GM21526 (cell line): ENCODE measurements at regions not wholly inside any gene's neighbourhood (a gene's known extent, or its start where the extent isn't known, plus 50 kb on each side); places are given as distances from the start of the nearest gene placed in this dataset.

Experiments used
- ATAC-seq: cut with Tn5 transposase; IDR thresholded peaks from one replicate; pipeline ENCODE4 v1.9.1; 2021; ENCODE audit warnings: moderate library complexity; ENCODE audit not compliant: unreplicated experiment, low FRiP score

DNA sequence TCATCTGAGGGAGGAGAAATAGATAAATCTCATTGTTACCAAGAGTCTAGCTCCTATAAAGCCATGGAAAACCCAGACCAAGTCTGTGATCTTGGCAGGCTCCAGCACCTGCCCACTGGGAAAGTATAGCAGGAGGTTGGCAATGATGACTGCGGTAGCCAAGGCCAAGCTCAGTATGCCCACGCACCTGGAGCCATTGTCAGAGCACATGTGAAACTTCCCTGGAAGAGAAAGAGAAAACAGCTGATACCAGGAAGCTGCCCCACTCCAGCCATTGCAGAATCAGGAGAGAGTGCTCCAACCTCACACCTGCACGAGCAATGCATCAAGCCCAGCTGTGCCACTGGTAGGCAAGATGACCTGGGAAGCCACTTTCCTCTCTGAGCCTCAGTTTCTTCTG is 62.2 kb upstream of the HEPHL1 start:
- ATAC-seq = no peak

DNA sequence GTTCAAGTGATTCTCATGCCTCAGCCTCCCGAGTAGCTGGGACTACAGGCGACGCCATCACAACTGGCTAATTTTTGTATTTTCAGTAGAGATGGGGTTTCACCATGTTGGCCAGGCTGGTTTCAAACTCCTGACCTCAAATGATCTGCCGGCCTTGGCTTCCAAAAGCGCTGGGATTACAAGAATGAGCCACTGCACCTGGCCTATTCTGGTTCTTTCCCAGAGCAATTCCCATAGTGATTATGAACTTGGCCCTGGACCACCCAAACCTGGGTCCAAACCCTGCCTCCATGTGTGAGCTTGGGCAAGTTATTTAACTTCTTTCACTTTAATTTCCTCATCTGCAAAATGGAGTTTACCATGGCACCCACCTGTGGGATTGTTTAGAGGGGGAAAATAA is 61.5 kb upstream of the HEPHL1 start:
- no peak for ATAC-seq

DNA sequence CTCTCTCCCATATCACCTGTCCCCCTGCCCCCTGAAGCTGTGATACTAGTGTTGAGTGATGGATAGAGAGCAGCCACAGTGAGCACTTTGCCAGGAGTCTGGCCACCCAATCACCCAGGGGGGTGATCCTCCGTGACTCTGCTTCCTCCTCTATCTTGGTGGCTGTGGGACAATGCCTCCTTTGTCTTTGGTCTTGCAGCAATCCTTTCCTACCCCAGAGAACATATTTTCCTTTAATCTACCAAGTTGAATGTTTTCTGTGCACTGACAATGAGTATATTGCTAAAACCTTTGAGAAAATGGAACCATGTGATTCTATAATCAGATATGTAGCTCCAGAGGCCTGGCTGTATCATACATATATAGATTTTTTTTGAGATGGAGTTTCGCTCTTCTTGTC is 58.1 kb upstream of the HEPHL1 start:
- ATAC-seq = no peak

DNA sequence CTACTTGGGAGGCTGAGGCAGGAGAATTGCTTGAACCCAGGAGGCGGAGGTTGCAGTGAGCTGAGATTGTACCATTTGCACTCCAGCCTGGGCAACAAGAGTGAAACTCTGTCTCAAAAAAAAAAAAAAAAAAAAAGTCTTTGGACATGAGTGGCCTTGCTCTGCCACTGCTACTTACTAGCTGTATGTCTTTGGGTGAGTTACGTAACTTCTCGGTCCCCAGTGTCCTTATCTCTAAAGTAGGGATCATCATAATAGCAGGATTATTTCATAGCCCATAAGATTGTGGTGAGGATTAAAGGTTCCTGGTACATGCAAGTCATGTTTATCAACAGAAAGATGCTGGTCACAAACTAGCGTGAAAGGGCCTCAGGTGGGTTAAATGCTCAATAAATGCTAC is 53.9 kb upstream of the HEPHL1 start:
- ATAC-seq = no peak

DNA sequence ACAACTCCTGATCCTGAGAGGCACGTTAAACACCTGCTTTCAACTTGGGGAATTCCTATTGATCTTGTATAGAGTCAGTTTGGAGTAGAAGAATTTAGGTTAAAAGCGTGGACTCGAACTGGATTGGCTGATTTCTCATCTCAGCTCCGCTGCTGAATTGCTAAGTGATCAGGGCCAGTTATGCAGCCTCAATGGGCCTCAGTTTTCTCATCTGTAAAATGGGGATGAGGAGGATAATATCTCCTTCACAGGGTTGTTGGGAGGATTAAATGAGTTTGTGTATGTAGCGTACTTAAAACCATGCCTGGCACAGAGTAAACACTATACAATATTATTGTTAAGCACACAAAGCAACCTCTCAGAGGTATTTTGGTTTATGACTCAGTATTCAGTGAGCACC is 53.2 kb upstream of the HEPHL1 start:
- no peak for ATAC-seq

DNA sequence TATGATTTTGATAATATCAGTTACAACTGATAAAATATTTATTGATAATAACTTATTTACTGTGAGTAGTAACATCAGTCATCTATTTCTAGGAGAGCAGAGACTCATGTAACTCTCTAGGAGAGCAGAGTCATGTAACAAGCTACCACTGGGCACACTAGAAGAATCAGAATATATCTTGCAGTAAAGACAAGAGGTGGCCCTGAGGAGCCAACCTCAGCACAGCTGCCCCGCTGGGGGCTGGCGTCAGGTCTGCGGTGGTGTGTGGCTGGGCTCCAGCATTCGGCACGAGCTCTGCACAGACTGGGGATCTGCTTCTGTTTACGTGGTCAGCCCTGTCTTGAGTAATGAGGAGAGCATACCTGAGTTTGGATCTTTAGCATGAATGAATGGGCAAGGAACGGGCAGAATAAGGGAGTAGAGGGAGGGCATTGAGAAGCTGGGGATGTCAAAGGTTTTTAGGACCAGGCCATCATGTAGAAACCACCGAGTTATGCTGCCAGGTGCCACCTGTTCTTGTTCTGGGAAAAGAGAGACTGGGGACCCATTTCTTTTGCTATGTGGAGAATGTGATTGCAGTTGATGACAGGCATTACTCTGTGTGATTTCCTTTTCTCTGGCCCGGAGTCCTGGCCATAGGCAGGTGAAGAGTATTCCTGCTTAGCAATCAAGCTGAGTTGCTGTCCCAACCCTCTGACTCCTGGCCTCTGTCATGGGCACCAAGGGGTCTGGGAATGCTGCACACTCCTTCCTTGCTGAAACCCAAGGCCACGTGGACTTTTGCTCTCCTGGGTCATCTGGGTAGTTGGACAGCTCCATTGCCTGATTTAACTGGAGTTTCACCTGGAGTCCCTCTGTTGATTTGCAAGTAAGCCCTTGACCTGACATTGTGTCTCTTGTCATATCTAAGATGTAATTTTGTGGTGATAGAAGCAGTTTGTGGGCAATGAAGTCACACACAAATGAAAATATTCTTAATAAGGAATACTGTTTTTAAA is 50.9 kb upstream of the HEPHL1 start:
- ATAC-seq = no peak
